Right lobe of liver (tissue), 4 donors: ENCODE measurements at regions not wholly inside any gene's neighbourhood (a gene's known extent, or its start where the extent isn't known, plus 50 kb on each side); places are given as distances from the start of the nearest gene placed in this dataset.

Experiments
- CTCF ChIP-seq, 4 donors: fragments of 200-600 bp in 3 of 4; fragments of 450-650 bp in 1 of 4; IDR thresholded peaks; one replicate each; pipeline versions ENCODE4 v1.5.1 to v1.8.0; 2016 to 2022; ENCODE audit warnings: antibody characterized with exemption in 4 of 4, mild to moderate bottlenecking in 2 of 4
- POLR2A ChIP-seq: fragments of 450-650 bp; IDR thresholded peaks from one replicate; pipeline ENCODE4 v1.6.1; 2017; ENCODE audit warnings: antibody characterized with exemption, mild to moderate bottlenecking
- donor health status: DM: no; HTN: no; CAD: no.
- donor health status: DM: no; HTN: no; CAD: no.
- donor health status: DM: no; HTN: yes; CAD: no.

- TF ChIP-seq CTCF (IDR thresholded peaks at IDR 0.05), result no peak
- no peak for TF ChIP-seq POLR2A
Observed at GRCh38 chr11:19598876-19599486, 113.7 kb upstream of the NAV2 start.
